ENCODE measurements at regions not wholly inside any gene's neighbourhood (a gene's known extent, or its start where the extent isn't known, plus 50 kb on each side); places are given as distances from the start of the nearest gene placed in this dataset.

GRCh38 chr5:94102849-94103248 lies 361.4 kb upstream of the POU5F2 start (continued):
- TF ChIP-seq CHD7 (IDR thresholded peaks at IDR 0.05; ENCODE audit: insufficient replicate concordance, low read length) (no peak), ZNF274 (IDR thresholded peaks at IDR 0.05; ENCODE audit: borderline replicate concordance, extremely low read depth, low read length) (no peak), TCF12 (IDR thresholded peaks at IDR 0.05; ENCODE audit: low read depth, low read length) (no peak), HDAC2 (IDR thresholded peaks at IDR 0.05; ENCODE audit: borderline replicate concordance in 1 of 2, low read depth in 2 of 2, low read length in 2 of 2) (no peak), USF2 (IDR thresholded peaks at IDR 0.05; ENCODE audit: low read length) (no peak), KDM1A (IDR thresholded peaks at IDR 0.05; ENCODE audit: borderline replicate concordance, low read length) (no peak), PHF8 (conservative IDR thresholded peaks at IDR 0.05; ENCODE audit: low read depth, low read length) (no peak)
- TF ChIP-seq, protein P1, sequence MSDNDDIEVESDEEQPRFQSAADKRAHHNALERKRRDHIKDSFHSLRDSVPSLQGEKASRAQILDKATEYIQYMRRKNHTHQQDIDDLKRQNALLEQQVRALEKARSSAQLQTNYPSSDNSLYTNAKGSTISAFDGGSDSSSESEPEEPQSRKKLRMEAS (IDR thresholded peaks at IDR 0.05): no peak

Data from H1 (cell line).